HG03108 (cell line): ENCODE measurements at regions not wholly inside any gene's neighbourhood (a gene's known extent, or its start where the extent isn't known, plus 50 kb on each side); places are given as distances from the start of the nearest gene placed in this dataset.

Experiments
- ATAC-seq: cut with Tn5 transposase; IDR thresholded peaks from one replicate; pipeline ENCODE4 v1.9.1; 2021; ENCODE audit warnings: moderate library complexity; ENCODE audit not compliant: unreplicated experiment

DNA sequence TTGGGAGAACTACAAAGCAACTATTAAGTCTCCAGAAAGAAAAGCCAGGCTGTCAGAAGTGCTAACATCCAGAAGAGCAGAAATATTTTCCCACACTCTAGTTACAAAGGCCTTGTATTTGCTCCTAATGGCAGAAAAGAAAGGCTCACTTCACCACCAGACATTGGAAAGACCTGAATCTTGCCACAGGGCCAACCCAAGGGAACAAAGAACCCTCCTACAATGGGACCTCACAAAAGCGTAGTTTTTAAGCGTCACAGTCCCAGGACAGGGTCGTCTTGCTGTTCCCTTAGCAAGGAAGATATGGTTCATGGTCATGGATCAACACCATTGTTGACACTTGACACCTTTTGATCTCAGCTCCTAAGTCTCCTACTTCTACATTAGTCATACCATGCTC, 119.1 kb downstream of the RPS29 start:
- no peak for ATAC-seq

DNA sequence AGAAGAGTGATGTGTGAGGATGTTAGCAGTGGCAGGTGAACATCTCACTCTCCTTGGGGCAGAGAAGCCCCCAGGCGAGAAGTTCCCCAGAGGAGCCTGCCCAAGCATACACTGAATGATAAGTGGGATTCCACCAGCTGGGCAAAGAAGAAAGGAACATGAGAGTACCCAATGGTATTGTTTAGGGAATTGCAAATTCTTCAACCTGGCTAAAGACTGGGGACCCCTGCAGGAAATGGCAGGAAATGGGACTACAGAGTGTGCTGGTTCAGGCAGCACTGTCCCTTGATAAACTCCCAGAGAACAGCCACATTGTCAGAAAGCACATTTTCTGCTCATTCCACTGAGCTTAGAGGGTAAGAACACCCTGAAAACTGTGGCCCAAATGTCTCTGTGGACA, 121.3 kb downstream of the RPS29 start:
- ATAC-seq: no peak

DNA sequence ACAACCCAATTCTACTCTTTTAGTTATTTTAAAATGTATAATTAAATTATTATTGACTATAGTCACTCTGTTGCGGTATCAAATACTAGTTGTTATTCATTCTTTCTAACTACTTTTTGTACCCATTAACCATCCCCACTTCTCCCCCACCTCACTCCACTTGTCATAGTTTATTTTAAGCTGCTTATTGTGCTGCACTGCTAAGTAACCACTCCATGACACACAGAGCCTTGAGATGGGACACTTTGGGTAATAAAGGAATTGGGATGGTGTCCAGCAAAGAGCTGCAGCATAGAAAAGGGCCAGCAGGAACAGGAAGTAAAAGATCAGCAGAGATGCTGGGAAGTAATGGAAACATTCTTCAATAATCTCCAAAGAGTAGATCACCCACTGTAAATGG, 123.0 kb downstream of the RPS29 start:
- no peak for ATAC-seq

DNA sequence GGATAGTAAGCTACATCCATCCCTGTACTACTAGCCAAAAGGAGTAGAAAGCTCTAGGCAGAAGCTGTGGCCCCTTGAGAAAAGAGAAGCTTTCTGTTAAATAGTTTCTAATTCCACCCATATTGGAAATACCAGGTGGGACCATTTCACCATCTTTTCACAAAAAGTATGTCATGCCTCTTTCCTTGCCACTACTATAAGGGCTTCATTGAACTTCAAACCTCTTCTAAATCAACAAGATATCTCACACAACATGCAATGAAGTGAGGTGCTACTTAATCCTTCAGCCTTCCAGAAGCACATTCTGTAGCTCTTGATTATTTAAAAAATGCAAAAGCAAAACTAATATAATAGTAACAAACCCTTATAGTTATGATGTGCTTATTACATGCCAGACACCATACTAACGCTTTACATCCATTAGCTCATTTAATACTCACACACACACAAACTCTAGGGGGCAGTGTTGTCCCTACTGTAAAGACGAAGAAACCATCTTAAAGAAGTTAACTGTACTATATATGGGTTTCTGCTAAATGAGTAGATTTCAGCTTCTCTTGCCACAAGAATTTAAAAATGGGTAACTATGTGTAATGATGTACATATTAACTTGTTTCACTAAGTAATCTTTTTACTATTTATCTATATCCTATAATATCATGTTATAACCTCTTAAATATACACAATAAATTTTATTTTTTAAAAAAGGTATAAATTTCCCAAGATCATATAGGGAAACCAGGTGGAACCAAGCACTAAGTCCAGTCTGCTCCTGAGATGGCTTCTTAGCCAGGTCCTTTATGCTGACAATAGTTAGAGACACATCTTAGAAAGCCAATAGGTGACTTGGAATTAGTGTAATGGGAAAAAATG, 124.4 kb downstream of the RPS29 start:
- peak; percentile 72 for ATAC-seq

DNA sequence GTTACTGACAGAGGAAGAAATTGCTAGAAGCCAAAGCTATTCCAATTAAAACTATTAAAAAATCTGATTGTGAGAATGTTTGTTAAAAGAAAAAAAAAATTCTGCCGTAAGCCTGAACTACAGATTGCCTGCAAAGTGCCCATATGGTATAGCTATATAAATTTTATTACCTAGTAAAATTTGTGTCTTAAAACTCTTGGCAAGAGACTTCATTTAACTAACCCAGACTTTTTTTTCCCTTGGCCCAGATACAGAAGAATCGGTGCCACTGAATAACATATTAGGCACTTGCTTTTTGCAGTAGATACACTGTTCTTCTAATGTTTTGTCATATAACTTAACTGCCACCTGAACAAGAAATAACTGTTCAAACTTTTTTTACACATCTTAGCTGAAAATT, 125.5 kb downstream of the RPS29 start:
- ATAC-seq: no peak

DNA sequence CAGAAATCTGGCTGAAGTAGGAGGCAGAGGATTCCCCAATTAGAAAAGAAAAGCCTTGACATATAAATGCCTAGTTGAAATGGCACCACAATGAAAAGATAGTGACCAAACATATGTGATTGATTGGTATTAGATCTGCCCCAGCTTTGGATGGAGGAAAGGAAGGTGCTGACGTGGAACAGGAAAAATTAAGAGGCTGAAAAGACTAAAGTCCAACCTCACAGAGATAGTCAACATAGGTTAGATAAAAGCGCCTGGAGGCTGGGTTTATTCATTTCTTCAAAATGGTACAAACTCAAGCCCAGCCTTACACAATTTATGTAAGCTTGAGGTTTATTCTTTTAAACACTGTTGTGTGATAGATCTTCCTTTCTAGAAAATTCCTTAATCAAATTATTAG, 129.6 kb downstream of the RPS29 start:
- ATAC-seq: no peak

DNA sequence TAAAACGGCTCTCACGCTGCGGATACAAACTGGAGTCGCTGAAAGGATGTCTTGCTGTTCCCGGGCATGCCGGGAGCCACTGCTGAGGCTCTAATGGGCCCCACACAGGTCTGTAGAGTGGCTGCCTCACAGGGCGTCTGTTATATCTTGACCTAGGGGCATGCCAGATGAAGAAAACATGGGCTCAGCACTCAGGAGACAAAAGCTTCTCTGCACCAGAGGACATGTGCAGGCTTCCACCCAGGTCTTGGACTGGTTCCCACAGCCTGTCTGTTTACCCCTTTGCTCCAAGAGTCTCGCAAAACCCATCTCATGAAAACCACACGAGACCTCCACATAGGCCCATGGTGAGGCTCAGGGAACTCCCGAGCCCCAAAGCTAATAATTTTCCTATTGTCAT, 134.2 kb downstream of the RPS29 start:
- no peak for ATAC-seq

DNA sequence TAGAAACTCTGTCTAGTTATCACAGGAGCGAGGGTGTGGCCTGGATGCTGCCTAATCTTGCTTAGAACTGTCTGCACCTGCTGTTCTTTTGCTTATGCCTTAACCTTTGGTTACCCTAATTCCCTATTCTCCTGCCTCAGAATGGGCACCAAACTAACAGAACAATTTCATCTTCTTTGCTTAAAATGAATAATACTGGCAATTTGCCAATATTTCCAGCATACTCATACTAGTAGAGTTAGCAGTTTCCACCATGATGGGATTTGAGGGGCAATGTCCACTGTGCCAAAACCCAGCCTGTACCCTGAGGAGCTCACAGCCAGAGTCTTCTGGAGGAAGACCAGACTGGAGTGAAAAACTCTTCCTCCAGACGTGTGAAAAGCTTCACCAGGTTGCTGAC, 136.4 kb downstream of the RPS29 start:
- no peak for ATAC-seq

DNA sequence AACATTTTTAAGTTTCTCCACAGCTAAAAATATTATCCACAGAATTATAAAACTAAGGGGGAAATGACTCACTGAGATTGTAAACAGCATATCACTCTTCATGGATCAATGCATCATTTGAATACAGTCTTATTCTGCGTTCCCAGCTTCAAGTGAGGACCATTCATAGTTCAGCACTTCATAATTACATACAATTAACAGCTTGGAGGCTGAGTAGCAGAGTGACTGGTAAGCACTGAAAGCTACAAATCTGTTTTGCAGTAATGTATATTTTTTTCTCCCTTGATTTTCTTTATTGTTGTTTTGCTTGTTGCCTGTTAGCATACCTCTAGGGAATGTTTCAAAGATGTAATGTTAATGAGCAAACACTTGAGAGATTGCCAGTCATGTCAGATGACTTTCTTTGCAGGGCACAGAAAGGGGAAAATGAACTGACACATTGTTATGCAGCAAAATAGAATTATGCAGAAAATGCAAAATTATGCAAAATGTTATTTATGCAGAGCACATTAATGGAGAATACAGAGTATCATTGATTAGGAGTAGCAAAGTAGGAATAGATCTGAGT, 138.6 kb downstream of the RPS29 start:
- no peak for ATAC-seq

DNA sequence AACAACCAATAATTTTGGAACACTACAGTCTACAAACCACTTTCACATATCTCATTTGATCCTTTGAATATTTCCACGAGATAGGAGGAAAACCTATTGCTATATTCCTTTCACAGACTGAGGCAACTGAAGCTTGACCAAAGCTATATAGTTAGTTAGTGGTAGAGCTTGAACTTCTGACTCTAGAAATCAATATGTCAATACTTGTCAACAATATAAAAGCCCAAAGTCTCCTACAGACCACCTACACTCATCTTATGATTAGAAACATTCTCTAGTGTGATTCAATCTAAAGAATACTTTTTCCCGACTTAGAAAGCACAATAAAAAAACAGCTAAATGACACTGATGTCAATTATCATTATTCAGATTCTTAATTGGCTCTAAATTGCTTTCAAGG, 139.4 kb downstream of the RPS29 start:
- no peak for ATAC-seq

DNA sequence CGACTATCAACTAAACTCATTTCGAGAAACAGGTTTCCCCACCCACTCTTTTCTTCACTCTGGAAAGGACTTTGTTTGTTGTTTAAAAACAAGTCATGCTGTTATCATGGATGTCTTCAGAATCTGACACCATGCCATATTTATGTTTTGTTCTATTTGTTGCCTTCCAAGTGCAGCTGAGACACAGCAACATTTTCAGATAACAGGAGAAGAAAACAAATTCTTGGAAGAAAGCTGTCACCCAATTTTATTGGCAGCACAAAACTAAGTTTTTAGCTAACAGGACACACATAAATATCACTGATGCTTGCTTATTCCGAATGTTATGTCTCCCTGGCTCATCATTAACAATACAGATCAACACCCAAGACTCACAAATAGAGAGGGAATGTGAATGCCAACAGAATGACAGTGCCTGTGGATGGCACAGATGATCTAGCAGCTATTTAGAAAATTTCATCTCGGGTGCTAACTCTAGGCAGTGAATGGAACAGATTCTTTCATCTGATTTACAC, 147.9 kb downstream of the RPS29 start:
- no peak for ATAC-seq

DNA sequence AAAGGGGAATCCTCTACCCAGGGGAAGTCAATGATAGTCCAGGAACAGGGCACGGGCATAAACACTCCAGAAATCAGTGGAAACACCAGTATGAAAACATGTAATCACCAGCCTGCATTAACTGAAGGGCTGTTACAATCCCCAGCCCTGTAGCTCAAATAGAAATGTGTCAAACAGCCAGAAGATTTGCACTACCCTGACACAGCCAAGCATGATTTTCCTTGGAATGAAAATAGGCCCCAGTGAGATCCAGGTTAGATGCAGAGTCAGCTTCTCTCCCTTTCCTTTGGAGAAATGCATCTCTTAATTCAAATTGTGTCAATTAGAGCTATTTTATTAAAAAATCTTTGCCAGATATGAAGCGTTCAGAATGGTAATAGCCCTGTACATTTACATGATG, 158.1 kb downstream of the RPS29 start:
- no peak for ATAC-seq

DNA sequence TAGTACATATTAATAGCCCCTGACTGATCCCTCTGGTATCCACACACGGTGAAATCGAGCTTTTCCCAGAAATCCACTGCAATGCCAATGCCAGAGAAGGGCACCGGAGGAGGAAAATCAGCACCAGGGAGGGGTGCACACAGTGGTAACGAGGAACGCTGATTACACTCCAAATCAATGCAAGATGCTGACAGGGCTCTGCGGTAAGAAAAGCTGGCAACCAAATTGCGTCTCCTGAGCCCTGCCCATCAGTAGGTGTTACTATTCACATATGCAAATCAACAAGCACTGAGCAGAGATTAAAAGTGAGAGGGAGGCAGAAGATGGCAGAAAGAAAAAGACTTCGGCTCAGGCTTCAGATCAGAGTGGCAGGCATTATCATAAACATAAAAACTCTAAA, 159.1 kb downstream of the RPS29 start:
- ATAC-seq: no peak

DNA sequence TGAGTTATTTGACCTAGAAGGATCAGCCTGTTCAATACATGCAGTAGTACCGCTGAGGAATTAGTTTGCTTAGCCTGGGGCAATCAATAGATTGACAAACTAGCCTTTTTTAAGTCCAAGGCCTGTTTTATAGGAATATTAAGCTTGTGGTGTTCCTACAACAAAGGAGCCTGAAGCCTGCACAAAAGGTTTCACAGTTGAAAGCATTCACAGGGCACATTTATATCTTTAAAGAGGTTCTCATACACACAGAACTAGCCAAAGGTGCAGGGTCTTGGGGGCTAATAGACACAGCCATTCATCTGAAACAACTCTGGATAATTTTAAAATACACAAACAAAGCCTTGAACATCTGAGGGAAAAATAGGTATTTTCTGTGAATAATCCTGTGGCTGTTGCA, 160.3 kb downstream of the RPS29 start:
- ATAC-seq: no peak

DNA sequence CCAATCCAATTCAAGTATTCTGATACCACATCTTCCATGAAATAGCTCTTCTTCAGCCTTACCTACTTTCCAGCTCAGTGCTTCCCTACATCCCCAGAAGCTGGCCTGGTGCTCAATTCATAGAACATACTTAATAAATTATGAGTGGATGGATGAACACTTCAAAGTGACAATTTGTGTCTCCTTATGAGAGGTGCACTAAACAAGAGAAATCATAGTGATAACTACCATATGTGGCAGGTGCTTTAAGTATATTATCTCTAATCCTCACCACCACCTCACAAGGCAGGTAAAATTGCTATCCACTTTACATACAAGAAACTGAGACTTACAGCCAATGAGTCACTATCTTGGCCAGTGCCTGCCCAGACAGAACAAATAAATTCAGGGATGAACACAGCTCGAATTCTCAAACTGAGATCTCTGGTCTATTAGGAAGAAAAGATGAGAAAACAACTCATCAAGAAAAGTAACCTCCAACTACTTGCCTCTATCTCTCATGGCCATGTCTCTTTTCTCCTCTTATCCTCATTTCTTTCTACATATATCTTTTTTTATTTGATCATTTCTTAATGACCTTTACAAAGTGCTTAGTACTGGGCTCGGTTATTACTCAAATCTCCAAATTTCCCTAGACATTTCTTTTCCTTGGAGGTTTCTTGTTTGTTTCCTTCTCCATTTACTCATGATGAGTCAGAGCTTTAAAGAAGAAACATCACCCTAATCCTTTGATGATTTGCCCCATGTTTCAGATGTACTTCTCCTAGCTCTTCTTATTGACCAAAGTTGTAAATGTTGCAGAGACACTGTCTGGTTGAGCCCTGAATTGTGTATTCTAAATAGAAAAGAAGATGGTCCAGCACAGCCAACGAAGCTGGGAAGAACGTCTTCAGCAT, 161.5 kb downstream of the RPS29 start:
- no peak for ATAC-seq

DNA sequence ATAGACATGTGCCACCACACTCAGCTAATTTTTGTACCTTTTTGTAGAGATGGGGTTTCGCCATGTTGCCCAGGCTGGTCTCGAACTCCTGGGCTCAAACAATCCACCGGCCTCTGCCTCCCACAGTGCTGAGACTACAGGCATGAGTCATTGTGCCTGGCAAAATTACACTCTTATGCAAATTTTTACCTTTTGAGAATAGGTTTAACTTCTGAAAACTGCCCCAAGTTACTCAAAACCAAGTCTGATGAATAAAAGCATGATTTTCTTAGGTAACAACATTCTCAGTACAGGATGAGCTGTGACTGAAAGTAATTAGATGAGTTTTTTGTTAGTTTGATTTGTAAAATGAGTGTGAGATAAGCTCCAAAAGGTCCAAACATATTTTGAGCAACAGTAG, 166.0 kb downstream of the RPS29 start:
- no peak for ATAC-seq

DNA sequence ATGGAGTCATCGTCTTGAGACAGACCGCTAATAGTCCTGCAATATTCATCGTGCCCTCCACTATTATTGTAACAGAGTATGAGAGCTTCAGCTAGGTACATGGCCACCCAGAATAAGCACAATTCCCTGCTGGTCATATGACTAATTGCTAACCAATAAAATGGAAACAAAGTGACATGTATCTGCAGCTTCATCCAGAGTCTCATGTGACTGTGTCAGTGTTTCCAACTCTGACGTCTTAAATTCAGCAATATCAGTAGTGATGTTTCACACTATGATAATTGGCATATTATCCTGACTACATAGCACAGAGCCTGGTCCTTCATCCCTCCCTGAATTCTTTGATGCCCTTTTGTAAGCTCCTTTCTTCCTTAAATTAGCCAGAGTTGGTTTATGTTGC, 167.4 kb downstream of the RPS29 start:
- no peak for ATAC-seq

DNA sequence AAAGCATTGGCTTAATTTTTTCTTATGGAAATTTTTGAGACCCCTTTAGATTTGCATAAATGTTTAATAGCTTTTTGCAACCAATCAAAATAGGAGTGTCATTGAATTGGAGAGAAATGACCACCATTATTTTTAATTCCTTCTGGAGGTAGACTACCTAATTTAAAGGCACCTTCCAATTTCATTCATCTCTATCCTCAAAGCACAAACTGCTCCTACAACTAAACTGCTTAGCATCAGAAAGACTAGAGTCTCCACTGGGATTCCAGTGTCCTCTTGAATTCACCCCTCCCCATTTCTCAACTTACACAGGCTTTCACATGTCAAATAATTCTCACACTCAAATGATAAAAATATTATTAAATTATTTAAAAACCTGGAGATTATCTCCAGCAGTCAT, 168.4 kb downstream of the RPS29 start:
- no peak for ATAC-seq

DNA sequence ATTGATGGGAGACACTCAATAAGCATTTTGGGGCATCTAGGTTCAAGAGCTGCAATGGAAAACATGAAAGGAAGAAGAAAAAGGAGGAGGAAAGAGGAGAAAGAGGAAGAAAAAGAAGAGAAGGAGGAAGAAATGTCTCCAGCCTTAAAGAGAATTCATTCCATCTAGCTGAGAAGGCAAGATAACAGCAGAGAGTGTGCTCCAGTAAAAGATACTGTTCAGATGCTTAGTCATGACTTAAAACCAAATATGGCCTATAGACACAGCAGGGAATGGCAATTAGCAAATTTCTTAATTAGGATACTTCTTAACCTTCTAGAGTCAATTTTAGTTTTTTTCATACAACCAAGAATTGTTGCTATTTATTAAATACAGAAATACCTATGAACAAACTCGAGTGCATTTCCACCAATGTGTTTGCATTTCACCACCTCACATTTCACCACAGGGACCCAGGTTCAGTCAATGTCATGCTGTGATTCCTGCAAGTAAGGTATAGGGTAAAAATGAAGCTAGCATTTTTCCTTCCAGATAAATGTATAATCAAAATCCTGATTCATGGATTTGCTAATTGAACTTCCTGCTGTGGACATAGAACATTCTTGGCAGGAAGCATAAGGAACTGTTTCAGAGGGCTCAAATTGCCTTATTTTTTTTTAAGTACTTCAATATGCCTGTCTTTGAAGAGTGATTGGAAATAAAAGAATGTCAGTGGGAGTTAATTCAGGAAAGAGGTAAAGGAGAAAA, 177.8 kb downstream of the RPS29 start:
- no peak for ATAC-seq

DNA sequence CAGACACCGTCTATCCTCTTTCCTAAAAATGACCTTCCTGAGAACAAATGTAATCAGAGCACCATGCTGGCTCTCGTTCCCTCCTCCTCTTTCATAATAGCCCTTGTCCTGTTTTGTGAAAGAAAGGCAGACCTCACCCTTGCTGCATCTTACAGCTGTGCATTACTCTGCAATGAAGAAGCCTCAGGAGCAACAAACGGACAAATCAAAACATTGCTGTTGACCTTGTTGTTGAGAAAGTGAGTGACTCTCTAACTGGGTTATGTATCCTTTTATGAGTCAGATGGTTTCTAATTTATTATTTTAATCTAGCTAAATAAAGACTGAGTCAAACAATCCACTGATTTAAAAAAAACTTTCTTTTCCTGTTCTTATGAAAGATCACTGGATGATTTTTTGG, 180.9 kb downstream of the RPS29 start:
- ATAC-seq: no peak

DNA sequence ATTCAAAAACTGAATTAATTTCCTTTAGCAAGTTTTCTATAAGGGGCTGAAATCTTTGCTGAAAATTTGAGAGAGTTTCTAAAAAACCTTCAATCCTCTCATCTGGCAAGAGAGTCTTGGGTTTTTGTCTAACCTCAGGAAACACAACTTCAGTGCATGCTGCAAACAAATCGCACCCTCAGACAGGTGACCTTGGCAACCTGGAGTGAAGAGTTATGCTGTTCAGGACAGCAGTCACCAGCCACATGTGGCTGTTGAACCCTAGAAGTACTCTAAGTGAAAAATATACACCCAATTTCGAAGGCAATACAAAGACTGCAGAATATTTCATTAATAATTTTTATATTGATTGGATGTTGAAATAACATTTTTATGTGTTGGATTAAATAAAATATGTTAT, 184.8 kb downstream of the RPS29 start:
- ATAC-seq: no peak
